A549 (cell line): ENCODE measurements at regions not wholly inside any gene's neighbourhood (a gene's known extent, or its start where the extent isn't known, plus 50 kb on each side); places are given as distances from the start of the nearest gene placed in this dataset.

Experiments used
- CEBPB ChIP-seq, 2 experiments: fragments of >200 bp in 1 of 2; sonication (Bioruptor Twin) in 1 of 2; formaldehyde crosslinking in 1 of 2; IDR thresholded peaks; 2 replicates each; pipeline ENCODE4 v1.6.1; 2012 to 2016
- CTCF ChIP-seq: fragments of >200 bp; sonication (Bioruptor Twin); formaldehyde crosslinking; IDR thresholded peaks from 3 replicates; pipeline ENCODE4 v1.5.1; 2016
- NR3C1 ChIP-seq: fragments of >200 bp; sonication (Bioruptor Twin); formaldehyde crosslinking; IDR thresholded peaks from 3 replicates; pipeline ENCODE4 v1.6.1; 2017
- POLR2AphosphoS2 ChIP-seq: conservative IDR thresholded peaks from 2 replicates; pipeline ENCODE4 v1.6.1; 2012; ENCODE audit warnings: low read length, improper control_type of control experiment, inconsistent platforms

- no peak for TF ChIP-seq NR3C1
- TF ChIP-seq CEBPB (IDR thresholded peaks at IDR 0.05) = no peak
- TF ChIP-seq POLR2AphosphoS2 = no peak
- no peak for TF ChIP-seq CTCF
Observed at GRCh38 chr4:152083338-152083737, 322.5 kb upstream of the GATB start.
